DOHH2 (cell line): ENCODE measurements at regions not wholly inside any gene's neighbourhood (a gene's known extent, or its start where the extent isn't known, plus 50 kb on each side); places are given as distances from the start of the nearest gene placed in this dataset.

Experiments used
- H3F3A ChIP-seq: fragments of 200-600 bp; sonication (generic), shearing (Covaris generic); 2 replicates; pipeline ENCODE4 v1.6.0; 2016; ENCODE audit warnings: antibody characterized with exemption, mild to moderate bottlenecking; ENCODE audit not compliant: control insufficient read depth, insufficient read depth
- H3K27ac ChIP-seq: fragments of 200-600 bp; sonication (generic); 2 replicates; pipeline ENCODE4 v1.5.1; 2014; ENCODE audit warnings: low read depth, mild to moderate bottlenecking, low read length, moderate library complexity
- H3K27me3 ChIP-seq: fragments of 200-600 bp; sonication (generic); 2 replicates; pipeline ENCODE4 v1.6.1; 2014; ENCODE audit warnings: mild to moderate bottlenecking, low read length, mixed read lengths; ENCODE audit not compliant: control insufficient read depth
- H3K36me3 ChIP-seq: fragments of 200-600 bp; sonication (generic); 2 replicates; pipeline ENCODE4 v1.6.1; 2014; ENCODE audit warnings: mild to moderate bottlenecking, low read length, moderate library complexity, mixed read lengths; ENCODE audit not compliant: control insufficient read depth
- H3K4me1 ChIP-seq: fragments of 200-600 bp; sonication (generic); 2 replicates; pipeline ENCODE4 v1.6.1; 2014; ENCODE audit warnings: mild to moderate bottlenecking, low read length, mixed read lengths; ENCODE audit not compliant: control insufficient read depth
- H3K4me2 ChIP-seq: fragments of 200-600 bp; sonication (generic); 2 replicates; pipeline ENCODE4 v1.6.0; 2014; ENCODE audit warnings: mild to moderate bottlenecking, low read length, moderate library complexity
- H3K4me3 ChIP-seq: fragments of 200-600 bp; sonication (generic); 2 replicates; pipeline ENCODE4 v1.5.1; 2014; ENCODE audit warnings: mild to moderate bottlenecking, low read length, mixed read lengths
- H3K79me2 ChIP-seq: fragments of 200-600 bp; sonication (generic); 2 replicates; pipeline ENCODE4 v1.6.1; 2014; ENCODE audit warnings: mild to moderate bottlenecking, low read length, mixed read lengths; ENCODE audit not compliant: control insufficient read depth
- H3K9me2 ChIP-seq: fragments of 200-600 bp; sonication (generic); replicated peaks from 2 replicates; pipeline ENCODE4 v1.6.1; 2014; ENCODE audit warnings: mild to moderate bottlenecking, low read length, mixed read lengths; ENCODE audit not compliant: control insufficient read depth
- H3K9me3 ChIP-seq: fragments of 200-600 bp; sonication (generic); 2 replicates; pipeline ENCODE4 v1.6.1; 2014; ENCODE audit warnings: antibody characterized with exemption, low read length, mixed read lengths; ENCODE audit not compliant: control insufficient read depth, insufficient read depth
- H4K20me1 ChIP-seq: fragments of 200-600 bp; sonication (generic); 2 replicates; pipeline ENCODE4 v1.6.0; 2014; ENCODE audit warnings: low read depth, mild to moderate bottlenecking, antibody characterized with exemption, low read length, moderate library complexity; ENCODE audit not compliant: control insufficient read depth, insufficient read depth
- EZH2phosphoT487 ChIP-seq: fragments of 200-600 bp; sonication (generic); IDR thresholded peaks from 2 replicates; pipeline ENCODE4 v1.6.1; 2017; ENCODE audit warnings: borderline replicate concordance, mild to moderate bottlenecking, antibody characterized with exemption, low read length, moderate library complexity, mixed read lengths
- TF ChIP-seq, protein P1 (sequence below): fragments of 200-600 bp; sonication (generic); IDR thresholded peaks from one replicate; pipeline ENCODE4 v1.5.1; 2014; ENCODE audit warnings: antibody characterized with exemption, mild to moderate bottlenecking, low read depth, low read length; ENCODE audit not compliant: poor library complexity, severe bottlenecking

DNA sequence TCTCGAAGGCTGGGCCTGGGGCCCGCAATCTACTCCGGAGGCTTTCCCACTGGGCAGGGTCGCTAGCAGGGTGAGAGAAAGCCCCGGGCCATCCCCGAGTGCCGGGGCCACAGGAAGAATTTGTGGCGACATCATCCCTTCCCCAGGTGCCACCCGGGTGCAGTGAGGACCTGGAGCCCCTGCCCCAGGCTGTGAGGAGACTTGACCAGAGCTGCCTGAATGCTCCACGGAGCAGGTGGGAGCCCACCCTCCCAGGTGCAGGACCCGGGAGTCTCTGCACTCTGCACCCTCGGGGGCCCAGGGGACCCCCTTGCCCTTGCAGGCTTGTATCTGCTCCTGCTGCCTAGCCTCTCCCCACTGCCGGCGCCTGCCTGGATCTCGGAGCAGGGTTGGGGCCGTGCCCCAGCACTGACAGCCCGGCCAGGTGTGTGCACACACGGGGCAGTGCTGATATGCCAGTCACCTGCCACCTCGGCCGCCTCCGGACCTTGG, 67.5 kb upstream of the RGS7 start:
- H3K27me3 ChIP-seq: peaks cover 25% of the 10 kb centered on the region
- TF ChIP-seq, protein P1, sequence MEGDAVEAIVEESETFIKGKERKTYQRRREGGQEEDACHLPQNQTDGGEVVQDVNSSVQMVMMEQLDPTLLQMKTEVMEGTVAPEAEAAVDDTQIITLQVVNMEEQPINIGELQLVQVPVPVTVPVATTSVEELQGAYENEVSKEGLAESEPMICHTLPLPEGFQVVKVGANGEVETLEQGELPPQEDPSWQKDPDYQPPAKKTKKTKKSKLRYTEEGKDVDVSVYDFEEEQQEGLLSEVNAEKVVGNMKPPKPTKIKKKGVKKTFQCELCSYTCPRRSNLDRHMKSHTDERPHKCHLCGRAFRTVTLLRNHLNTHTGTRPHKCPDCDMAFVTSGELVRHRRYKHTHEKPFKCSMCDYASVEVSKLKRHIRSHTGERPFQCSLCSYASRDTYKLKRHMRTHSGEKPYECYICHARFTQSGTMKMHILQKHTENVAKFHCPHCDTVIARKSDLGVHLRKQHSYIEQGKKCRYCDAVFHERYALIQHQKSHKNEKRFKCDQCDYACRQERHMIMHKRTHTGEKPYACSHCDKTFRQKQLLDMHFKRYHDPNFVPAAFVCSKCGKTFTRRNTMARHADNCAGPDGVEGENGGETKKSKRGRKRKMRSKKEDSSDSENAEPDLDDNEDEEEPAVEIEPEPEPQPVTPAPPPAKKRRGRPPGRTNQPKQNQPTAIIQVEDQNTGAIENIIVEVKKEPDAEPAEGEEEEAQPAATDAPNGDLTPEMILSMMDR: no peak
- no peak for TF ChIP-seq EZH2phosphoT487
- H3K27ac ChIP-seq: no peak overlapping the region

DNA sequence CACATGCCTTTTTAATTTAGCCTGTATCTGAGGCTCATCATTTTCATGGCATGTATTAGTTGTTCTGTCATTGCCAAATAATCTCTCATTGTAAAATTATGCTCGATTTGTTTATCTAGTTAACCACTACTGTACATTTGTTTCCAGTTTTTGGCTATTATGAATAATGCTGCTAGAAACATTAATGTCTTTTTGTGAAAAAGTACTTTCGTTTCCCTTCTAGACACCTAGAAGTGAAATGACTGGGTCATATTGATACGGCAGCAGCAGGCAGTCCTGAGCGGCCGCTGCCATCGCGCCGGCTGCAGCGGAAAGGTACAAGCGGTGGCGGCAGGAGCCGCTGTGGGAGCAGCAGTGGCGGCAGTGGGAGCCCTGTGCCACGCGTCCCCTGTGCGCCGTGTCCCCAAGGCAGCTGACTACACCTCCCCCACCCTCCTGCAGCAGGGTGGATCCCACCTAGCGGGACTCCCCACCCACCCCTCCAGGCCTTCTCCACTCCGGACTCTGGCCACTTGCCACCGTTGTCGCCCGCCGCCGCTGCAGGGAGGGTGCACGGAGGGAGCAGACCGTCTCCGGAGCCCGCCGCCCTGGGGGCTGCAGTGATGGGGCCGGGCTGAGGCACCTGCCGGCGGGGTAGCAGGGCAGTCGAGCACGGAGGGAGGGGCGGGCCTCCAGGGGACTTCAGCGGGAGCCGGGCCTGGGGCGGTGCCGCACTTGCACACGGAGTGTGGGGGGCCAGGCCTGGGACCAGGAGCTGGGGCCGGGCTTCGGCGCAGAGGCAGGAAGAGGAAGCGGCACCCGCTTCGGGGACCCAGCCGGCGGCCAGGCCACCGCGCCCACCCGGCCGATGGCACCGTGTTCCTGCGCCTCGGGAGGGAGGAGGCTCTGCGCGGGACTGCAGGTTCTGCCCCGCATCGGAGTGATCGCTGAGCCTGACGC, 66.8 kb upstream of the RGS7 start:
- no peaks in the 10 kb centered on the region for H4K20me1 ChIP-seq
- no peaks in the 10 kb centered on the region for H3K79me2 ChIP-seq
- no peak overlapping the region for H3K27ac ChIP-seq
- no peaks in the 10 kb centered on the region for H3K9me3 ChIP-seq
- H3K4me1 ChIP-seq: no peaks in the 10 kb centered on the region
- peak overlapping the region; percentile 28 for H3K4me3 ChIP-seq
- H3K4me2 ChIP-seq: peak overlapping the region; percentile 42
- TF ChIP-seq EZH2phosphoT487: no peak
- TF ChIP-seq, protein P1: no peak
- peaks cover 25% of the 10 kb centered on the region for H3K27me3 ChIP-seq
- no peaks in the 10 kb centered on the region for H3K36me3 ChIP-seq
- no peaks in the 10 kb centered on the region for H3K9me2 ChIP-seq
- no peaks in the 10 kb centered on the region for H3F3A ChIP-seq

More for the DNA sequence above, 67.5 kb upstream of the RGS7 start:
- H3K79me2 ChIP-seq: no peaks in the 10 kb centered on the region
- peak overlapping the region; percentile 42; the same call in 1 of the 2 replicates for H3K4me2 ChIP-seq
- no peaks in the 10 kb centered on the region for H3K9me3 ChIP-seq
- no peaks in the 10 kb centered on the region for H3K4me1 ChIP-seq
- no peak overlapping the region for H3K4me3 ChIP-seq
- no peaks in the 10 kb centered on the region for H3K9me2 ChIP-seq
- H3F3A ChIP-seq: no peaks in the 10 kb centered on the region
- H3K36me3 ChIP-seq: no peaks in the 10 kb centered on the region
- H4K20me1 ChIP-seq: no peaks in the 10 kb centered on the region

DNA sequence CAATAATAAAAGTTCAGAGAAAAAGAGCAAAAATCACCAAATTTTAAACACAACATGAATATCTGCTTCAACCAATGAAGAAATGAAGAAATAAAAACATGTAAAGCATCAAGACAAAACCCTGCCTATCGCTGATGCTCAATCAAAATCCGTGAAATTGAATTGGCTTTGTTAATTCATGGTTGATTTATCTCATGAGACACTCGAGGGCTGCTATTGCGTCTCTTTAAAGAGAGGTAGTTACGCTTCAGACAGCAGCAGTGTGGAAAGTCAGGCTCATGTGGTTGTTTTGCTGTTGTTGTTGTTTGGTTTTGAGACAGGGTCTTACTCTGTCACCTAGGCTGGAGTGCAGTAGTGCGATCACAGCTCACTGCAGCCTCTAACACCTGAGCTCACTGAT, 65.5 kb upstream of the RGS7 start:
- H3K4me2 ChIP-seq: no peak overlapping the region
- no peak overlapping the region for H3K27ac ChIP-seq
- no peaks in the 10 kb centered on the region for H4K20me1 ChIP-seq
- no peaks in the 10 kb centered on the region for H3K4me1 ChIP-seq
- H3K9me3 ChIP-seq: no peaks in the 10 kb centered on the region
- H3K4me3 ChIP-seq: no peak overlapping the region
- H3K79me2 ChIP-seq: no peaks in the 10 kb centered on the region
- H3K27me3 ChIP-seq: peaks cover 25% of the 10 kb centered on the region
- H3K36me3 ChIP-seq: no peaks in the 10 kb centered on the region
- TF ChIP-seq, protein P1: no peak
- no peak for TF ChIP-seq EZH2phosphoT487
- H3K9me2 ChIP-seq: no peaks in the 10 kb centered on the region
- H3F3A ChIP-seq: no peaks in the 10 kb centered on the region
